Stimulated activated CD8-positive, alpha-beta memory T cell treated with anti-CD3 and anti-CD28 coated beads, Interleukin-4, amount 100 ng/mL, for 48 hours (primary cell): ENCODE measurements at regions not wholly inside any gene's neighbourhood (a gene's known extent, or its start where the extent isn't known, plus 50 kb on each side); places are given as distances from the start of the nearest gene placed in this dataset.

Source experiments
- DNase-seq: peaks from one replicate; pipeline ENCODE4 v3.0.0-alpha.2; 2020

GRCh38 chr13:34864671-34865070 lies 77.4 kb upstream of the NBEA start:
- DNase-seq: no peak

GRCh38 chr13:34867590-34867989 lies 74.5 kb upstream of the NBEA start:
- no peak for DNase-seq

GRCh38 chr13:34868733-34869132 lies 73.3 kb upstream of the NBEA start:
- DNase-seq: no peak

- DNase-seq: no peak
Measured at GRCh38 chr13:34869696-34870095, 72.4 kb upstream of the NBEA start.

GRCh38 chr13:34878329-34878728 lies 63.7 kb upstream of the NBEA start:
- no peak for DNase-seq

- DNase-seq: no peak
Measured at GRCh38 chr13:34879851-34880250, 62.2 kb upstream of the NBEA start.

GRCh38 chr13:34881494-34881893 lies 60.6 kb upstream of the NBEA start:
- DNase-seq: no peak

- no peak for DNase-seq
Measured at GRCh38 chr13:34883396-34883795, 58.7 kb upstream of the NBEA start.

GRCh38 chr13:34884366-34884765 lies 57.7 kb upstream of the NBEA start:
- DNase-seq: no peak

GRCh38 chr13:34886121-34886875 lies 55.8 kb upstream of the NBEA start:
- no peak for DNase-seq

- no peak for DNase-seq
Measured at GRCh38 chr13:34886987-34887386, 55.1 kb upstream of the NBEA start.
